K562 (cell line): ENCODE measurements at regions not wholly inside any gene's neighbourhood (a gene's known extent, or its start where the extent isn't known, plus 50 kb on each side); places are given as distances from the start of the nearest gene placed in this dataset.

ENCODE experiments used
- BRCA1 ChIP-seq, 2 experiments: fragments of 450-650 bp in 1 of 2; sonication (generic) in 1 of 2; formaldehyde crosslinking in 1 of 2; IDR thresholded peaks; 2 replicates each; pipeline versions ENCODE4 v1.5.0 to v1.6.1; 2017 to 2020; ENCODE audit warnings: mild to moderate bottlenecking in 1 of 2, missing genetic modification reagents in 1 of 2
- EZH2 ChIP-seq: IDR thresholded peaks from 2 replicates; pipeline ENCODE4 v1.6.1; 2012; ENCODE audit warnings: low read depth, mild to moderate bottlenecking, inconsistent platforms, low read length, borderline replicate concordance
- ILF3 ChIP-seq: fragments of 450-650 bp; IDR thresholded peaks from 2 replicates; pipeline ENCODE4 v1.6.1; 2018; ENCODE audit warnings: antibody characterized with exemption, mild to moderate bottlenecking, moderate library complexity, borderline replicate concordance
- KDM1A ChIP-seq, 2 experiments: fragments of 450-650 bp; IDR thresholded peaks; 2 replicates each; pipeline ENCODE4 v1.6.1; 2016; ENCODE audit warnings: mild to moderate bottlenecking in 2 of 2
- MCM3 ChIP-seq: fragments of 450-650 bp; IDR thresholded peaks from 2 replicates; pipeline ENCODE4 v1.6.1; 2016
- NFXL1 ChIP-seq: fragments of 450-650 bp; formaldehyde crosslinking; IDR thresholded peaks from 2 replicates; pipeline ENCODE4 v1.4.0; 2021; ENCODE audit warnings: mild to moderate bottlenecking
- YY1 ChIP-seq, 3 experiments: IDR thresholded peaks; 2 replicates each; pipeline ENCODE4 v1.6.1; 2011; ENCODE audit warnings: low read length in 2 of 3, mild to moderate bottlenecking in 2 of 3, moderate library complexity in 2 of 3, borderline replicate concordance in 1 of 3, control low read depth in 1 of 3, low read depth in 1 of 3; ENCODE audit not compliant: insufficient read depth in 3 of 3, insufficient replicate concordance in 2 of 3, control insufficient read depth in 1 of 3, insufficient read length in 1 of 3; ENCODE audit errors: extremely low read depth in 1 of 3
- ZEB2 ChIP-seq: fragments of 450-650 bp; IDR thresholded peaks from 2 replicates; pipeline ENCODE4 v1.6.1; 2016
- TF ChIP-seq, protein P1 (sequence below): fragments of 250-450 bp; sonication (Bioruptor Pico); IDR thresholded peaks from 2 replicates; pipeline ENCODE4 v1.6.1; 2021; ENCODE audit warnings: mild to moderate bottlenecking
- TF ChIP-seq, protein P2 (sequence below), 2 experiments: fragments of 450-650 bp; IDR thresholded peaks; 2 replicates each; pipeline ENCODE4 v1.6.1; 2018; ENCODE audit warnings: mild to moderate bottlenecking in 2 of 2, low read depth in 1 of 2; ENCODE audit not compliant: partially characterized antibody in 2 of 2
- TF ChIP-seq, protein P3 (sequence below): fragments of 250-450 bp; sonication (Bioruptor Pico); IDR thresholded peaks from 2 replicates; pipeline ENCODE4 v1.8.0; 2021; ENCODE audit warnings: mild to moderate bottlenecking, moderate library complexity

DNA sequence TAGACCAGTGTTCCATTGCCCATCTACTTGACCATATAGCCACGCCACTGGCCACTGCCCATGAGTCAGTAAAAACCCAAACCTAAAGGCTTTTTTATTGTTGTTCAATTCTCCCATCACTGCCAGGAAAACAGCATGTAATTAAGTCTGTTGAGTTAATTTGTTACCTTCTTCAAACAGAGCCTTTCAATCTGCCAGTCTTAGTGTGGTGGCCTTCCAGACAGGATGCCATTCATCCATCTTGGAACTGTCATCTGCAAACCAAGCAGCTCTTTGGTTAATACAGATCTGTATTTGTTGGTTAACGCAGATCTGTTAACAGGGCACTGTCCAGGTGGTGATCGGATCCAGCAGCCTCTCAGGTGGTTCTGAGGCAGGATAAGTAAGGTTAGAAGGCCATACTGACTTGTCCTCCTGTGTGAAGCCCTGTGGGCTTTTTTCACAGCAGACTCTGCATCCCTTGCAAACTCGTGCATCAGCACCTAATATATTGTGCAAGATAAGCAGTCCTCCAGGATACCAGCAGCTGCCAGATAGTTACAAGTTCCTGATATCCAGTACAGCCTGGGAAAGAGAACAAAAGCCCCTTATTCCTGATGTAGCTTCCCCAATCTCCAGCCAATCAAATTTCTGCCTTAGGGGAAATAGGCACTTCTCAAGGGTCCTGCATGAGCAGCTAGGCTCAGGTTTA lies 59.1 kb upstream of the DHRS4 start (continued):
- TF ChIP-seq, protein P1, sequence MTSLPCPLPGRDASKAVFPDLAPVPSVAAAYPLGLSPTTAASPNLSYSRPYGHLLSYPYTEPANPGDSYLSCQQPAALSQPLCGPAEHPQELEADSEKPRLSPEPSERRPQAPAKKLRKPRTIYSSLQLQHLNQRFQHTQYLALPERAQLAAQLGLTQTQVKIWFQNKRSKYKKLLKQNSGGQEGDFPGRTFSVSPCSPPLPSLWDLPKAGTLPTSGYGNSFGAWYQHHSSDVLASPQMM (CRISPR knock-in tag) = no peak
- TF ChIP-seq, protein P2, sequence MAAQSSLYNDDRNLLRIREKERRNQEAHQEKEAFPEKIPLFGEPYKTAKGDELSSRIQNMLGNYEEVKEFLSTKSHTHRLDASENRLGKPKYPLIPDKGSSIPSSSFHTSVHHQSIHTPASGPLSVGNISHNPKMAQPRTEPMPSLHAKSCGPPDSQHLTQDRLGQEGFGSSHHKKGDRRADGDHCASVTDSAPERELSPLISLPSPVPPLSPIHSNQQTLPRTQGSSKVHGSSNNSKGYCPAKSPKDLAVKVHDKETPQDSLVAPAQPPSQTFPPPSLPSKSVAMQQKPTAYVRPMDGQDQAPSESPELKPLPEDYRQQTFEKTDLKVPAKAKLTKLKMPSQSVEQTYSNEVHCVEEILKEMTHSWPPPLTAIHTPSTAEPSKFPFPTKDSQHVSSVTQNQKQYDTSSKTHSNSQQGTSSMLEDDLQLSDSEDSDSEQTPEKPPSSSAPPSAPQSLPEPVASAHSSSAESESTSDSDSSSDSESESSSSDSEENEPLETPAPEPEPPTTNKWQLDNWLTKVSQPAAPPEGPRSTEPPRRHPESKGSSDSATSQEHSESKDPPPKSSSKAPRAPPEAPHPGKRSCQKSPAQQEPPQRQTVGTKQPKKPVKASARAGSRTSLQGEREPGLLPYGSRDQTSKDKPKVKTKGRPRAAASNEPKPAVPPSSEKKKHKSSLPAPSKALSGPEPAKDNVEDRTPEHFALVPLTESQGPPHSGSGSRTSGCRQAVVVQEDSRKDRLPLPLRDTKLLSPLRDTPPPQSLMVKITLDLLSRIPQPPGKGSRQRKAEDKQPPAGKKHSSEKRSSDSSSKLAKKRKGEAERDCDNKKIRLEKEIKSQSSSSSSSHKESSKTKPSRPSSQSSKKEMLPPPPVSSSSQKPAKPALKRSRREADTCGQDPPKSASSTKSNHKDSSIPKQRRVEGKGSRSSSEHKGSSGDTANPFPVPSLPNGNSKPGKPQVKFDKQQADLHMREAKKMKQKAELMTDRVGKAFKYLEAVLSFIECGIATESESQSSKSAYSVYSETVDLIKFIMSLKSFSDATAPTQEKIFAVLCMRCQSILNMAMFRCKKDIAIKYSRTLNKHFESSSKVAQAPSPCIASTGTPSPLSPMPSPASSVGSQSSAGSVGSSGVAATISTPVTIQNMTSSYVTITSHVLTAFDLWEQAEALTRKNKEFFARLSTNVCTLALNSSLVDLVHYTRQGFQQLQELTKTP (IDR thresholded peaks at IDR 0.05; ENCODE audit: low read depth in 1 of 2, partially characterized antibody in 2 of 2) = no peak
- TF ChIP-seq, protein P3, sequence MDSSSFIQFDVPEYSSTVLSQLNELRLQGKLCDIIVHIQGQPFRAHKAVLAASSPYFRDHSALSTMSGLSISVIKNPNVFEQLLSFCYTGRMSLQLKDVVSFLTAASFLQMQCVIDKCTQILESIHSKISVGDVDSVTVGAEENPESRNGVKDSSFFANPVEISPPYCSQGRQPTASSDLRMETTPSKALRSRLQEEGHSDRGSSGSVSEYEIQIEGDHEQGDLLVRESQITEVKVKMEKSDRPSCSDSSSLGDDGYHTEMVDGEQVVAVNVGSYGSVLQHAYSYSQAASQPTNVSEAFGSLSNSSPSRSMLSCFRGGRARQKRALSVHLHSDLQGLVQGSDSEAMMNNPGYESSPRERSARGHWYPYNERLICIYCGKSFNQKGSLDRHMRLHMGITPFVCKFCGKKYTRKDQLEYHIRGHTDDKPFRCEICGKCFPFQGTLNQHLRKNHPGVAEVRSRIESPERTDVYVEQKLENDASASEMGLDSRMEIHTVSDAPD (CRISPR knock-in tag) = no peak
- TF ChIP-seq MCM3 = no peak
- TF ChIP-seq EZH2 = no peak
- no peak for TF ChIP-seq YY1 (IDR thresholded peaks at IDR 0.05; ENCODE audit: borderline replicate concordance in 1 of 3, control insufficient read depth in 1 of 3, extremely low read depth in 1 of 3, insufficient read depth in 3 of 3, insufficient read length in 1 of 3, insufficient replicate concordance in 2 of 3, low read depth in 1 of 3, low read length in 2 of 3)
- no peak for TF ChIP-seq NFXL1 (CRISPR knock-in tag)
- TF ChIP-seq ILF3 = no peak
- TF ChIP-seq BRCA1 (IDR thresholded peaks at IDR 0.05) = no peak
- no peak for TF ChIP-seq BRCA1 (CRISPR knock-in tag; IDR thresholded peaks at IDR 0.05)
- no peak for TF ChIP-seq KDM1A (IDR thresholded peaks at IDR 0.05)
- no peak for TF ChIP-seq ZEB2
